ENCODE measurements at regions not wholly inside any gene's neighbourhood (a gene's known extent, or its start where the extent isn't known, plus 50 kb on each side); places are given as distances from the start of the nearest gene placed in this dataset.

DNA sequence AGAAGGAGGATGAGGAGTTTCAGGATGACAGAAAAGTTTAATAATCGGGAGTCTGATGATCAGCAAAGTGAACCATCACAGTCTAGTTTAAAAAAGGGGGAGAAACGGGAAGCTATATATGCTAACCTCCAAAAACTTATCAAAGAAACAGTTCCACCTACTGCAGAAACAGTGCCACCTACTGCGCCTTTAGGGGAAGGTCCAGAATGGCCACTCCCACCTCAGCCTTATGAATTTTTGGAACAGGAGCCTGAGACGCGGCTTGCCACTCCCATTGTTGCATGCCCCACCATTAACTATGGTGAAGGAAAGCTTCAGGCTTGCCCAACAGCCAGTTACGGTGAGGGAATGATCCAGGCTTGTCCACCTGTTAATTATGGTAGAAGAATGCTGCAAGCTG, 929.0 kb downstream of the SLITRK6 start:
- no peaks in the 10 kb centered on the region for H3K27me3 ChIP-seq (ENCODE audit: insufficient read depth, poor library complexity, severe bottlenecking)
- H3K27ac ChIP-seq (replicated peaks): no peak overlapping the region
- TF ChIP-seq, protein P1, sequence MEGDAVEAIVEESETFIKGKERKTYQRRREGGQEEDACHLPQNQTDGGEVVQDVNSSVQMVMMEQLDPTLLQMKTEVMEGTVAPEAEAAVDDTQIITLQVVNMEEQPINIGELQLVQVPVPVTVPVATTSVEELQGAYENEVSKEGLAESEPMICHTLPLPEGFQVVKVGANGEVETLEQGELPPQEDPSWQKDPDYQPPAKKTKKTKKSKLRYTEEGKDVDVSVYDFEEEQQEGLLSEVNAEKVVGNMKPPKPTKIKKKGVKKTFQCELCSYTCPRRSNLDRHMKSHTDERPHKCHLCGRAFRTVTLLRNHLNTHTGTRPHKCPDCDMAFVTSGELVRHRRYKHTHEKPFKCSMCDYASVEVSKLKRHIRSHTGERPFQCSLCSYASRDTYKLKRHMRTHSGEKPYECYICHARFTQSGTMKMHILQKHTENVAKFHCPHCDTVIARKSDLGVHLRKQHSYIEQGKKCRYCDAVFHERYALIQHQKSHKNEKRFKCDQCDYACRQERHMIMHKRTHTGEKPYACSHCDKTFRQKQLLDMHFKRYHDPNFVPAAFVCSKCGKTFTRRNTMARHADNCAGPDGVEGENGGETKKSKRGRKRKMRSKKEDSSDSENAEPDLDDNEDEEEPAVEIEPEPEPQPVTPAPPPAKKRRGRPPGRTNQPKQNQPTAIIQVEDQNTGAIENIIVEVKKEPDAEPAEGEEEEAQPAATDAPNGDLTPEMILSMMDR (IDR thresholded peaks at IDR 0.05; ENCODE audit: insufficient read depth, low read length): peak; percentile 24
- TF ChIP-seq SPI1 (IDR thresholded peaks at IDR 0.05; ENCODE audit: borderline replicate concordance, low read depth) (no peak), POLR2AphosphoS5 (IDR thresholded peaks at IDR 0.05; ENCODE audit: low read depth) (no peak), GABPA (IDR thresholded peaks at IDR 0.05; ENCODE audit: low read depth) (no peak)
- TF ChIP-seq, protein P2, sequence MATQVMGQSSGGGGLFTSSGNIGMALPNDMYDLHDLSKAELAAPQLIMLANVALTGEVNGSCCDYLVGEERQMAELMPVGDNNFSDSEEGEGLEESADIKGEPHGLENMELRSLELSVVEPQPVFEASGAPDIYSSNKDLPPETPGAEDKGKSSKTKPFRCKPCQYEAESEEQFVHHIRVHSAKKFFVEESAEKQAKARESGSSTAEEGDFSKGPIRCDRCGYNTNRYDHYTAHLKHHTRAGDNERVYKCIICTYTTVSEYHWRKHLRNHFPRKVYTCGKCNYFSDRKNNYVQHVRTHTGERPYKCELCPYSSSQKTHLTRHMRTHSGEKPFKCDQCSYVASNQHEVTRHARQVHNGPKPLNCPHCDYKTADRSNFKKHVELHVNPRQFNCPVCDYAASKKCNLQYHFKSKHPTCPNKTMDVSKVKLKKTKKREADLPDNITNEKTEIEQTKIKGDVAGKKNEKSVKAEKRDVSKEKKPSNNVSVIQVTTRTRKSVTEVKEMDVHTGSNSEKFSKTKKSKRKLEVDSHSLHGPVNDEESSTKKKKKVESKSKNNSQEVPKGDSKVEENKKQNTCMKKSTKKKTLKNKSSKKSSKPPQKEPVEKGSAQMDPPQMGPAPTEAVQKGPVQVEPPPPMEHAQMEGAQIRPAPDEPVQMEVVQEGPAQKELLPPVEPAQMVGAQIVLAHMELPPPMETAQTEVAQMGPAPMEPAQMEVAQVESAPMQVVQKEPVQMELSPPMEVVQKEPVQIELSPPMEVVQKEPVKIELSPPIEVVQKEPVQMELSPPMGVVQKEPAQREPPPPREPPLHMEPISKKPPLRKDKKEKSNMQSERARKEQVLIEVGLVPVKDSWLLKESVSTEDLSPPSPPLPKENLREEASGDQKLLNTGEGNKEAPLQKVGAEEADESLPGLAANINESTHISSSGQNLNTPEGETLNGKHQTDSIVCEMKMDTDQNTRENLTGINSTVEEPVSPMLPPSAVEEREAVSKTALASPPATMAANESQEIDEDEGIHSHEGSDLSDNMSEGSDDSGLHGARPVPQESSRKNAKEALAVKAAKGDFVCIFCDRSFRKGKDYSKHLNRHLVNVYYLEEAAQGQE (IDR thresholded peaks at IDR 0.05; ENCODE audit: insufficient replicate concordance, low read depth): no peak
- H3K4me3 ChIP-seq (replicated peaks; ENCODE audit: insufficient read depth, low read length): no peak overlapping the region
- DNase-seq (ENCODE audit: low read depth in 1 of 2, low spot score in 1 of 2): peak in 1 of 2 experiments; percentile 47

DNA sequence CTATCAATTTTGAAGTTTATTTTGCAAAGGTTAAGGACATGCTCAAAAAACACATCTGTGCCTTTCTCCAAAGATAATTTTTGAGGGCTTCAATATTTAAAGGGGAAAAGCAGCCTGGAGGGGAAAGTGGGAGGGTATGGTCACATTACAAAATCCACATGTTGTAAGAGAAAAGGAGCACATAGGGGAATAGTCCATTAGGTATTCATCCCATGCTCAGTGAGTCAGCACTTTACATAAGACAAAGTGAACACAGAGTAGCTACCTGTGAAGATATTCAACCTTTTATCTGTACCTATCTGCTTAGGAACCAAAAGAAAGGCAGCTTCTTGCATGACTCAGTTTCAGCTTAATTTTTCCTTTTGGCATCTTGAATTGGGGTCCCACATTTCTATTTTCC, 932.0 kb downstream of the SLITRK6 start:
- H3K27me3 ChIP-seq (ENCODE audit: insufficient read depth, poor library complexity, severe bottlenecking): no peaks in the 10 kb centered on the region
- TF ChIP-seq, protein P1 (IDR thresholded peaks at IDR 0.05; ENCODE audit: insufficient read depth, low read length): no peak
- TF ChIP-seq GABPA (IDR thresholded peaks at IDR 0.05; ENCODE audit: low read depth) (no peak), POLR2AphosphoS5 (IDR thresholded peaks at IDR 0.05; ENCODE audit: low read depth) (no peak), SPI1 (IDR thresholded peaks at IDR 0.05; ENCODE audit: borderline replicate concordance, low read depth) (no peak)
- TF ChIP-seq, protein P2 (IDR thresholded peaks at IDR 0.05; ENCODE audit: insufficient replicate concordance, low read depth): no peak
- no peak overlapping the region for H3K4me3 ChIP-seq (replicated peaks; ENCODE audit: insufficient read depth, low read length)
- no peak overlapping the region for H3K27ac ChIP-seq (replicated peaks)
- no peak for DNase-seq (ENCODE audit: low read depth in 1 of 2, low spot score in 1 of 2)

DNA sequence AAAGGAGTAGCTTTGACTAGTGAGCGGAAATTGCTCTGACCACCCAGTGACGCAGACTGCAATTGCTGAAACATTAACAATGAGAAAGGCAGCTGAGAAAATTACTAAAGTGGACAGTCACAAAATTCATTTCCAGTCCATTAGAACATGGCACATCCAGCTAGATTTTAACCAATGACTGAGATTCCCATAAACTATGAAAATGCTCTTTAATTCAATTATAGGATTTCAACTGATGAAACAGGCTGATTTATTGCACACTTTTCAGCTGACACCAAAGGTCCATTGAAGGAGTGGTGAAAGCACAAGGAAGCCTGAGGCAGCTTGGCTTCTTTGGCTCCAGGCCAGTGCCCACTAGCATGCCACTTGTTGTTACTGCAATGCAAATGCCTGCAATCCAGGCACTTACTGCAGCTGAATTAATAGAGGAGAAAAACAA, 933.4 kb downstream of the SLITRK6 start:
- no peak for DNase-seq (ENCODE audit: low read depth in 1 of 2, low spot score in 1 of 2)
- Histone ChIP-seq H3K27ac (replicated peaks) (no peak overlapping the region), H3K27me3 (ENCODE audit: insufficient read depth, poor library complexity, severe bottlenecking) (no peaks in the 10 kb centered on the region), H3K4me3 (replicated peaks; ENCODE audit: insufficient read depth, low read length) (no peak overlapping the region)
- TF ChIP-seq GABPA (IDR thresholded peaks at IDR 0.05; ENCODE audit: low read depth): no peak
- TF ChIP-seq SPI1 (IDR thresholded peaks at IDR 0.05; ENCODE audit: borderline replicate concordance, low read depth): no peak
- no peak for TF ChIP-seq POLR2AphosphoS5 (IDR thresholded peaks at IDR 0.05; ENCODE audit: low read depth)
- TF ChIP-seq, protein P2 (IDR thresholded peaks at IDR 0.05; ENCODE audit: insufficient replicate concordance, low read depth): no peak
- TF ChIP-seq, protein P1 (IDR thresholded peaks at IDR 0.05; ENCODE audit: insufficient read depth, low read length): no peak
